ENCODE measurements at regions not wholly inside any gene's neighbourhood (a gene's known extent, or its start where the extent isn't known, plus 50 kb on each side); places are given as distances from the start of the nearest gene placed in this dataset.

- H3K9ac ChIP-seq (ENCODE audit: low read depth in 1 of 2, low read length in 2 of 2): no peak overlapping the region
Measured at GRCh38 chr5:82699737-82700136, 377.5 kb downstream of the TMEM167A start.

GRCh38 chr5:82698026-82698425 lies 379.2 kb downstream of the TMEM167A start:
- TF ChIP-seq CTCF (IDR thresholded peaks at IDR 0.05; ENCODE audit: low read depth, low read length, missing input control) (no peak), ZBTB33 (IDR thresholded peaks at IDR 0.05) (no peak), RAD21 (IDR thresholded peaks at IDR 0.05) (no peak), HNF4G (IDR thresholded peaks at IDR 0.05) (no peak), GABPA (IDR thresholded peaks at IDR 0.05 in 1 of 2, conservative IDR thresholded peaks at IDR 0.05 in 1 of 2) (no peak), YY1 (IDR thresholded peaks at IDR 0.05) (no peak), ATF3 (IDR thresholded peaks at IDR 0.05) (no peak), EGR1 (IDR thresholded peaks at IDR 0.05; ENCODE audit: low read depth in 2 of 2) (no peak)
- 88% methylated on average over 1 of the region's 1 CpG for WGBS
- no peaks in the 10 kb centered on the region for H3K4me1 ChIP-seq (ENCODE audit: control insufficient read depth in 4 of 4, insufficient read depth in 4 of 4, low read length in 3 of 4)

More at GRCh38 chr5:82699737-82700136, 377.5 kb downstream of the TMEM167A start:
- H3K36me3 ChIP-seq (ENCODE audit: control insufficient read depth in 4 of 4, insufficient read depth in 3 of 4, low read depth in 1 of 4, low read length in 3 of 4): no peaks in the 10 kb centered on the region
- H3K9me3 ChIP-seq (ENCODE audit: control insufficient read depth in 4 of 4, low read length in 3 of 4): no peaks in the 10 kb centered on the region
- 55% methylated on average over 6 of the region's 6 CpGs for WGBS
- no peak for DNase-seq (ENCODE audit: low spot score)
- H3K4me1 ChIP-seq (ENCODE audit: control insufficient read depth in 4 of 4, insufficient read depth in 4 of 4, low read length in 3 of 4): no peaks in the 10 kb centered on the region
- TF ChIP-seq SP1 (IDR thresholded peaks at IDR 0.05) (no peak), JUND (IDR thresholded peaks at IDR 0.05) (no peak), EGR1 (IDR thresholded peaks at IDR 0.05; ENCODE audit: low read depth in 2 of 2) (no peak), TAF1 (conservative IDR thresholded peaks at IDR 0.05) (no peak), HNF4A (conservative IDR thresholded peaks at IDR 0.05) (no peak), ATF3 (IDR thresholded peaks at IDR 0.05) (no peak)
- no peak overlapping the region for H3K27ac ChIP-seq (ENCODE audit: low read depth in 1 of 2, low read length in 2 of 2)
- H3K27me3 ChIP-seq (ENCODE audit: control insufficient read depth in 4 of 4, insufficient read depth in 4 of 4, low read length in 3 of 4): no peaks in the 10 kb centered on the region
- H3K4me3 ChIP-seq (ENCODE audit: low read depth in 1 of 3, low read length in 3 of 3): no peak overlapping the region

GRCh38 chr5:82694711-82695285 lies 382.4 kb downstream of the TMEM167A start:
- 86% methylated on average over 2 of the region's 2 CpGs for WGBS
- TF ChIP-seq TAF1 (conservative IDR thresholded peaks at IDR 0.05): no peak
- no peak for TF ChIP-seq SP1 (IDR thresholded peaks at IDR 0.05)
- TF ChIP-seq FOXA2 (IDR thresholded peaks at IDR 0.05): no peak
- no peak for TF ChIP-seq RXRA (IDR thresholded peaks at IDR 0.05)
- no peak for TF ChIP-seq REST (IDR thresholded peaks at IDR 0.05)

More at GRCh38 chr5:82698026-82698425, 379.2 kb downstream of the TMEM167A start:
- Histone ChIP-seq H3K36me3 (ENCODE audit: control insufficient read depth in 4 of 4, insufficient read depth in 3 of 4, low read depth in 1 of 4, low read length in 3 of 4) (no peaks in the 10 kb centered on the region), H3K9me3 (ENCODE audit: control insufficient read depth in 4 of 4, low read length in 3 of 4) (no peaks in the 10 kb centered on the region), H3K4me3 (ENCODE audit: low read depth in 1 of 3, low read length in 3 of 3) (no peak overlapping the region), H3K9ac (ENCODE audit: low read depth in 1 of 2, low read length in 2 of 2) (no peak overlapping the region), H3K27me3 (ENCODE audit: control insufficient read depth in 4 of 4, insufficient read depth in 4 of 4, low read length in 3 of 4) (no peaks in the 10 kb centered on the region), H3K27ac (ENCODE audit: low read depth in 1 of 2, low read length in 2 of 2) (no peak overlapping the region)
- no peak for DNase-seq (ENCODE audit: low spot score)

More at GRCh38 chr5:82694711-82695285, 382.4 kb downstream of the TMEM167A start:
- Histone ChIP-seq H3K9ac (ENCODE audit: low read depth in 1 of 2, low read length in 2 of 2) (no peak overlapping the region), H3K4me1 (ENCODE audit: control insufficient read depth in 4 of 4, insufficient read depth in 4 of 4, low read length in 3 of 4) (no peaks in the 10 kb centered on the region), H3K27ac (ENCODE audit: low read depth in 1 of 2, low read length in 2 of 2) (no peak overlapping the region), H3K27me3 (ENCODE audit: control insufficient read depth in 4 of 4, insufficient read depth in 4 of 4, low read length in 3 of 4) (no peaks in the 10 kb centered on the region), H3K36me3 (ENCODE audit: control insufficient read depth in 4 of 4, insufficient read depth in 3 of 4, low read depth in 1 of 4, low read length in 3 of 4) (no peaks in the 10 kb centered on the region), H3K4me3 (ENCODE audit: low read depth in 1 of 3, low read length in 3 of 3) (no peak overlapping the region), H3K9me3 (ENCODE audit: control insufficient read depth in 4 of 4, low read length in 3 of 4) (no peaks in the 10 kb centered on the region)
- DNase-seq (ENCODE audit: low spot score): no peak
